ENCODE measurements at regions not wholly inside any gene's neighbourhood (a gene's known extent, or its start where the extent isn't known, plus 50 kb on each side); places are given as distances from the start of the nearest gene placed in this dataset.

DNA sequence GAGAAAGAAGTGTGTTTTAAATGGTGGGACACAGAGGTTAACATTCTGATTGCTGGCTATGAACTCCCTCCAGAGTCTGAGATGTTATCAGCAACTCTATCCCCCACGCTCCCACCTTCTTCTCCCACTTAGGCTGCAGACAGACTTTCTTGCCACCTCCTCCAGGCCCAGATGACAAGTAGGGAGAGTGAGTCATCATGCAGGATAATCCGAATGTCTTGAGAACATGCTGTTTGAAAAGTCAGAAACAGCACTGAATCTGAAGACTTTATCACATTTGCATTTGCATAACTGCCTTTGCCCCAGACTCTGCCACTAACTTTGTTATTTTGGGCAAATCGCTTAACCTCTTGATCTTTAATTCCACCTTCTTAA is 139.8 kb downstream of the ESM1 start:
- TF ChIP-seq, protein P1, sequence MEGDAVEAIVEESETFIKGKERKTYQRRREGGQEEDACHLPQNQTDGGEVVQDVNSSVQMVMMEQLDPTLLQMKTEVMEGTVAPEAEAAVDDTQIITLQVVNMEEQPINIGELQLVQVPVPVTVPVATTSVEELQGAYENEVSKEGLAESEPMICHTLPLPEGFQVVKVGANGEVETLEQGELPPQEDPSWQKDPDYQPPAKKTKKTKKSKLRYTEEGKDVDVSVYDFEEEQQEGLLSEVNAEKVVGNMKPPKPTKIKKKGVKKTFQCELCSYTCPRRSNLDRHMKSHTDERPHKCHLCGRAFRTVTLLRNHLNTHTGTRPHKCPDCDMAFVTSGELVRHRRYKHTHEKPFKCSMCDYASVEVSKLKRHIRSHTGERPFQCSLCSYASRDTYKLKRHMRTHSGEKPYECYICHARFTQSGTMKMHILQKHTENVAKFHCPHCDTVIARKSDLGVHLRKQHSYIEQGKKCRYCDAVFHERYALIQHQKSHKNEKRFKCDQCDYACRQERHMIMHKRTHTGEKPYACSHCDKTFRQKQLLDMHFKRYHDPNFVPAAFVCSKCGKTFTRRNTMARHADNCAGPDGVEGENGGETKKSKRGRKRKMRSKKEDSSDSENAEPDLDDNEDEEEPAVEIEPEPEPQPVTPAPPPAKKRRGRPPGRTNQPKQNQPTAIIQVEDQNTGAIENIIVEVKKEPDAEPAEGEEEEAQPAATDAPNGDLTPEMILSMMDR (IDR thresholded peaks at IDR 0.05; ENCODE audit: low read depth, low read length, missing control alignments), result no peak
- no peak overlapping the region for H3K4me3 ChIP-seq (ENCODE audit: low read depth, low read length)
- in situ Hi-C loops (cut with HindIII; ENCODE audit: low sequenced_read_pairs), result no loop called here
- no peak for DNase-seq (ENCODE audit: low read depth)

GRCh38 chr5:54844905-54845566 is 140.4 kb downstream of the ESM1 start:
- TF ChIP-seq, protein P1 (IDR thresholded peaks at IDR 0.05; ENCODE audit: low read depth, low read length, missing control alignments), result no peak
- in situ Hi-C loops (cut with HindIII; ENCODE audit: low sequenced_read_pairs), result no loop called here
- peak; percentile 53 for DNase-seq (ENCODE audit: low read depth)

DNA sequence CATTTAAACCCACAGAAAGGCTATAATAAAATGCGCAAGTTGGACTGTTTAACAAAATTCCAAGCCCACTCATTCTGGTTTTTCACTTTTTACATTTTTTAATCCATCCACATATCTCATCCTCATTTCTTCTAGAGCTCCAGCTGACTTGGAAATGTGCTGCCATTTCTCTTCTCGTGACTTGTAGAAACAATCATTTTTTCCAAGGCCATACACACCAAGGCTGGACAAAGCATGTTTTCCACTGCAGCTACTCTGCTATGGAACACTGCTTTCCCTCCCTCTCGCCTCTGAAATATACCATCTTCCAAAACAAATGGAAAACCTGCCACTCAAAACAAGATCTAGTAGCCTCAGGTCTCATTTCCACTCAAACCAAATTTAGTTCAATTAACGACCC is 141.1 kb downstream of the ESM1 start:
- H3K4me3 ChIP-seq (ENCODE audit: low read depth, low read length), result no peak overlapping the region
- in situ Hi-C loops (cut with HindIII; ENCODE audit: low sequenced_read_pairs), result no loop called here
- TF ChIP-seq, protein P1 (IDR thresholded peaks at IDR 0.05; ENCODE audit: low read depth, low read length, missing control alignments), result no peak
- no peak for DNase-seq (ENCODE audit: low read depth)

More at GRCh38 chr5:54844905-54845566, 140.4 kb downstream of the ESM1 start:
- H3K4me3 ChIP-seq (ENCODE audit: low read depth, low read length), result no peak overlapping the region

DNA sequence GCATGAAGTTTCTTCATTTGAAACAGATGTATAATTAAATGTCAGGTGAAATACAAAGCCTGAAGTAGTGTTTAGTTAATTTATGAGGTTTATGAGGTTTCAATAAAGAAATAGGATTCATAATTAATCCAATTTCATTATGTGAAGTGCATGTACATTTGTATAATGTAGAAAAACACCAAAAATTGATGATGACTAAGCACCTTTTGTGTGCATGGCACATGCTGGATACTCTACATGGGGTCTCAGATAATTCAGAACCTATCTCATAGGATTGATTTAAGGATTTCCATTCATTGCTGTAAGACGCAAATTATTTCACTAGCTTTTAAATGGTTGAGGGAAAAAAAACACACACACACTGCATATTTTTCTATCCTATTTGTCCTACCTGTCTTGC is 143.9 kb downstream of the ESM1 start:
- no peak overlapping the region for H3K4me3 ChIP-seq (ENCODE audit: low read depth, low read length)
- no peak for DNase-seq (ENCODE audit: low read depth)
- in situ Hi-C loops (cut with HindIII; ENCODE audit: low sequenced_read_pairs), result no loop called here
- TF ChIP-seq, protein P1 (IDR thresholded peaks at IDR 0.05; ENCODE audit: low read depth, low read length, missing control alignments), result no peak

DNA sequence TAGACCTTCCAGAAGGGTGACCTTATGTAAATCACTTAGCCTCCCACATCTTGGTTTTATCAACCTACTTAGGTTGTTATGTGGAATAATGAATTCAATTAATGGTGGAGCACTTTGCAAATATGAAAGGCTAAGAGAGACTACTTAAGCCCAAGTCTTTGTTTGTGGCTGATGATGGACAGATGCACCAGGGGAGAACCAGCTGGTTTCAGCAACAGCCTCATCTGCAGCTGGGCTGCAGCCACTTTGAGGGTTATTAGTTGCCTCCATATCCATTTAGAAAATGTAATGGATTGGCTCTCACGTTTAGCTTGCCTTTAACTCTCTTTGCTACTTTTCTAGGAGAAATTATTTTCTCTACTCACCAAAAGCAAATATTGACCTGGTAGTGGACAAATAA is 146.6 kb downstream of the ESM1 start:
- TF ChIP-seq, protein P1 (IDR thresholded peaks at IDR 0.05; ENCODE audit: low read depth, low read length, missing control alignments), result no peak
- in situ Hi-C loops (cut with HindIII; ENCODE audit: low sequenced_read_pairs), result no loop called here
- DNase-seq (ENCODE audit: low read depth), result no peak
- H3K4me3 ChIP-seq (ENCODE audit: low read depth, low read length), result no peak overlapping the region

DNA sequence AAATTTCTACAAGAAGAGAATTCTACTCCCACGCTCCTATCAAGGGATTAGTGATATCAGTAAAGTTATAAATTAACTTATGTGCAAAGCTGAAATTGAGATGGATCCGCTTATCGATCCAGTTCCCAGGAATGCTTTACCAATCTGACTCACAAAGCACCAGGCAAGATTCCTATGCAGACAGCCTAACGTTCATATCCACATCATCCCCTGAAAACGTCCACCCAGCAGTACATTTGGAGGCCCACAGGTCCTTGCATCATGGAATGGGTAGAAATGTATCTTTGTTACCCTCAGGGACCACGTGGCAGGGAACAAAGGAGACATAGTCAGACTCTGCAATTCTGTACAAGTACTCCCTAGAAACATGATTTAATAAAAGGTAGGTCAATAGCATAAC is 147.4 kb downstream of the ESM1 start:
- no peak overlapping the region for H3K4me3 ChIP-seq (ENCODE audit: low read depth, low read length)
- in situ Hi-C loops (cut with HindIII; ENCODE audit: low sequenced_read_pairs), result no loop called here
- TF ChIP-seq, protein P1 (IDR thresholded peaks at IDR 0.05; ENCODE audit: low read depth, low read length, missing control alignments), result no peak
- DNase-seq (ENCODE audit: low read depth), result no peak

Data from astrocyte of the cerebellum (primary cell).